NCI-H146 (cell line): ENCODE measurements at regions not wholly inside any gene's neighbourhood (a gene's known extent, or its start where the extent isn't known, plus 50 kb on each side); places are given as distances from the start of the nearest gene placed in this dataset.

ENCODE experiments used
- DNase-seq: peaks from one replicate; lab custom pipeline; 2025; lab: John Stamatoyannopoulos, UW

- no peak for DNase-seq
These were observed 180.1 kb upstream of the ARID2 start for GRCh38 chr12:45549337-45549902.

- DNase-seq: no peak
These were observed 176.3 kb upstream of the ARID2 start for GRCh38 chr12:45553204-45553603.

- no peak for DNase-seq
These were observed 172.5 kb upstream of the ARID2 start for GRCh38 chr12:45557016-45557415.

GRCh38 chr12:45558353-45558752 lies 171.2 kb upstream of the ARID2 start:
- DNase-seq: no peak

- DNase-seq: no peak
These were observed 170.0 kb upstream of the ARID2 start for GRCh38 chr12:45559537-45559936.

- DNase-seq: no peak
These were observed 168.8 kb upstream of the ARID2 start for GRCh38 chr12:45560689-45561088.

- DNase-seq: no peak
These were observed 168.0 kb upstream of the ARID2 start for GRCh38 chr12:45561488-45561887.

- no peak for DNase-seq
These were observed 163.9 kb upstream of the ARID2 start for GRCh38 chr12:45565590-45565989.

GRCh38 chr12:45566257-45566656 lies 163.2 kb upstream of the ARID2 start:
- DNase-seq: no peak

- no peak for DNase-seq
These were observed 160.7 kb upstream of the ARID2 start for GRCh38 chr12:45568808-45569207.

GRCh38 chr12:45570501-45570900 lies 159.0 kb upstream of the ARID2 start:
- DNase-seq: no peak

GRCh38 chr12:45572114-45572513 lies 157.4 kb upstream of the ARID2 start:
- DNase-seq: no peak

- DNase-seq: no peak
These were observed 154.1 kb upstream of the ARID2 start for GRCh38 chr12:45575417-45575816.

- no peak for DNase-seq
These were observed 153.6 kb upstream of the ARID2 start for GRCh38 chr12:45575823-45576475.

GRCh38 chr12:45577844-45578399 lies 151.6 kb upstream of the ARID2 start:
- no peak for DNase-seq

- DNase-seq: no peak
These were observed 149.0 kb upstream of the ARID2 start for GRCh38 chr12:45580356-45580969.

- no peak for DNase-seq
These were observed 148.4 kb upstream of the ARID2 start for GRCh38 chr12:45581112-45581511.

- no peak for DNase-seq
These were observed 147.0 kb upstream of the ARID2 start for GRCh38 chr12:45582536-45582935.

GRCh38 chr12:45582986-45583659 lies 146.4 kb upstream of the ARID2 start:
- DNase-seq: no peak

- no peak for DNase-seq
These were observed 145.2 kb upstream of the ARID2 start for GRCh38 chr12:45584336-45584735.

GRCh38 chr12:45585522-45586230 lies 143.8 kb upstream of the ARID2 start:
- no peak for DNase-seq

- no peak for DNase-seq
These were observed 143.0 kb upstream of the ARID2 start for GRCh38 chr12:45586486-45586885.
